ENCODE measurements at regions not wholly inside any gene's neighbourhood (a gene's known extent, or its start where the extent isn't known, plus 50 kb on each side); places are given as distances from the start of the nearest gene placed in this dataset.
"Not testable (repeated sequence)": the region's sequence is repeated elsewhere in the genome, so short reads cannot be mapped to it uniquely, and the experiment has no call there.

DNA sequence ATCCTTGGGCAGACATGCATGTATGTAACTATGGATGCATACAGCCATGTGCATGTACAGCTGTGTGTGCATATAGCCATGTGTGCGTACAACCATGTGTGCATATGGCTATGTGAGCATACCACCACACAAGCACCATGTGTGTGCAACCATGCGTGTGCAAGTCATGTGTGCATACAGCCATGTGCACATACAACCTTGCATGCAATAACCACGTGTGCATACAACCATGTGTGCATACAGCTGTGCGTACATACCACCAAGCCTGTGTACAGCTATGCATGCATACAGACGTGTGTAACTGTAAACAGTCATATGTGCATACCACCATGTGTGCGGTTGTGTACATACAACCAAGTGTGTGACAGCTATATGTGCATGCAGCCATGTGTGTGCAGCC, 186.4 kb downstream of the LAT start:
- not testable (repeated sequence) for H3K27ac ChIP-seq (ENCODE audit: low read depth, low read length); H3K27me3 ChIP-seq (ENCODE audit: control insufficient read depth in 1 of 2, insufficient read depth in 2 of 2, low read length in 2 of 2); H3K9me3 ChIP-seq (ENCODE audit: control insufficient read depth in 1 of 2, low read length in 2 of 2); H3K9ac ChIP-seq (ENCODE audit: low read depth in 1 of 2, low read length in 2 of 2); H3K36me3 ChIP-seq (ENCODE audit: control insufficient read depth in 1 of 2, insufficient read depth in 2 of 2, low read length in 2 of 2); H3K4me1 ChIP-seq (ENCODE audit: control insufficient read depth in 1 of 2, insufficient read depth in 2 of 2, low read length in 2 of 2); H3K4me3 ChIP-seq (ENCODE audit: low read depth in 1 of 2, low read length in 2 of 2)

DNA sequence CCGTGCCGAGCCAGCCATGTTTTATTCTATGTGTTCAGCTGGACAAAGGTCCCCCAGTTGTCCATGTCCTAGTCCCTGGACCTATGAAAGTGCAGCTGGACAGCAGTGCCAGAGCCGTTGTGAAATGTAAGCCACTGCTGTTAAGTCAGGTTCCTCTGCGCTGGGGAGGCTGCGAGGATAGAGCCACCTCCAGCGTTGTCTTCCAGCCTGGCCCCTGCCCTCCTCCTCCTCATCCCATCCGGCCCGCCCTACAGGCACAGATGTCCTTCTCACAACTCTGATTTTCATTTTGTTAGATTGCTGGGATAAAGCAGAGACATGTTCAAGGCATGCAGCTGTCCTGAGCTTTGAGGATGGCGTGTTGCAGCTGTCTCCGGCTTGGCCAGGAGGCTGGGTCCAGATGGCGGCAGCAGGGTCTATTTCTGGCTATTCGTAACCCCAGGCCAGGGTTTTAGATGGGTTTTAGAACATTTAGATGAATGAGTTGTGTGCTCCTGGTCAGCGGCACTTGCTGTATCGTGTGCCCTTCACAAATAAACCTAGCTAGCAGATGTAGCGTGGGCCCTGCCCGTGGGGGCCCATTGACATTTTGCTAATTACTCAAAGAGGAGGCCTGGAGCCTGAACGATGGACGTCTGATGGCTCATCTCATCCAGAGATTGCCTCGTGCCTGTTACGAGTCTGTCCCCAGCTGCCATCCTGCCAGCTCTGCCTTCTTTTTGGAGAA, 185.7 kb downstream of the LAT start:
- not testable (repeated sequence) for H3K9ac ChIP-seq (ENCODE audit: low read depth in 1 of 2, low read length in 2 of 2); H3K27ac ChIP-seq (ENCODE audit: low read depth, low read length); H3K4me3 ChIP-seq (ENCODE audit: low read depth in 1 of 2, low read length in 2 of 2); H3K9me3 ChIP-seq (ENCODE audit: control insufficient read depth in 1 of 2, low read length in 2 of 2); H3K4me1 ChIP-seq (ENCODE audit: control insufficient read depth in 1 of 2, insufficient read depth in 2 of 2, low read length in 2 of 2); H3K27me3 ChIP-seq (ENCODE audit: control insufficient read depth in 1 of 2, insufficient read depth in 2 of 2, low read length in 2 of 2); H3K36me3 ChIP-seq (ENCODE audit: control insufficient read depth in 1 of 2, insufficient read depth in 2 of 2, low read length in 2 of 2)

DNA sequence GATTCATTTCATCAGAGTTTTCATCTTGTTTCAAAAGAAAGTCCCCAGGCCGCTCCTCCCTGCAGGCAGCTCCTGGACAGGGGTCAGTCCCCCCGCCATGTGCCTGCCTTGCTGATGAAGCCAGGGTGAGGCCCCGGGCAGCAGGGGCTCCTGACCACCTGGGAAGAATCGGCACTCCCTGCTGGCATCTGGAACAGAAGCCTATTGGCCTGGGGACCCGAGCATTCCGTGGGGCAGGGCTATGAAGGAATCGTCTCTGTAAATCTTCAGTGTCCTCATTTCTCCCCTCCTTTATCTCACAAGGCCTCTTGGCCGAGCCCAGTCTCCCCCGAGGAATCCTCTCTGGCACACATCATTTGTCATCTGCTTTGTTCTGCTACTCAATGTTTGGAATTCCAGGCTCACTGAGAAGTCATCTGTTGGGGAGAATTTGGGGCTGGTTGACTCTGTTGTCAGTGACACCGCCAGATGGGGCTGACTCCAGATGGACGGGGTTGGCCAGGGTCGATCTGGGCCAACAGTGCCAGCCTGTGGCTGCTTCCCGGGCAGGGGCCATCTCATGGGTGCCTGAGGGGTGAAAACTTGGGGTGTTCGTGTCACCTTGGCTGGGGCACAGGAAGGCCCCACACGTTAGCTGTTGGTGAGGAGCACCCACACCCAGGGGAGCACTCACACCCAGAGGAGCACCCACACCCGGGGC, 184.6 kb downstream of the LAT start:
- H3K9me3 ChIP-seq (ENCODE audit: control insufficient read depth in 1 of 2, low read length in 2 of 2); H3K27me3 ChIP-seq (ENCODE audit: control insufficient read depth in 1 of 2, insufficient read depth in 2 of 2, low read length in 2 of 2); H3K36me3 ChIP-seq (ENCODE audit: control insufficient read depth in 1 of 2, insufficient read depth in 2 of 2, low read length in 2 of 2); H3K4me1 ChIP-seq (ENCODE audit: control insufficient read depth in 1 of 2, insufficient read depth in 2 of 2, low read length in 2 of 2); H3K4me3 ChIP-seq (ENCODE audit: low read depth in 1 of 2, low read length in 2 of 2); H3K9ac ChIP-seq (ENCODE audit: low read depth in 1 of 2, low read length in 2 of 2); H3K27ac ChIP-seq (ENCODE audit: low read depth, low read length): not testable (repeated sequence)

DNA sequence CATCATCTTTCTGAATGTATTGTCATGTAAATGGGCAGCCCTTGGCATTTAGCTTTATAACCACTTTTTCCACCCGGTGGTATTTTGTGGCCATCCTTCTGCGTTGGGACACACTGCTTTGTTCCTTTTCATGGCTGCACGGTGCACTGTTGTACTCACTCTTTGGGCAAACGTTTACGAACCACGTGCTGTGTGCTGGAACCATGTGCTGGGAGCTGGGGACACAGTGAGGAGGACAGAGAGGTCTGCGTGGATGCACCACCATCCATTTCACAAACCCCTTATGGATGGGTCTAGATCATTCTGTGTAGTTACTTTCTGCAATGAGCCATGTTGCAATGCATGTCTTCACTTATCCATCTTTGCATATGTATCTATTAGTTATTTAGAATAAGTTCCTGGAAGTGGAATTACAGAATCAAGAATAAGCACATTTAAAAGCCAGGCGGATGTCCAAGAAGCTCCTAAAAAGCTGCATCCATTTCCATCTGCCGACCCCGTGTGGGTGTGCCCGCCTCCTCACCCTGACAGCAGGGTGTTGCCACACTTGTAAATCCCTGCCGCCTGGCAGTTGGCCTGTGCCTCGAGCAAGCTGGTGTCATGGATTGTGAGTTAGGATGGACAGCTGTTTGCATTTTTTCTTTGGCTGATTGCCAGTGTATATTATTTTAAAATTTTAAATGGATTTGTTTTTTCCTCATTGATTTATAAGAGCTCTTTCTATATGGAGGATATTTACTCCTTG, 183.8 kb downstream of the LAT start:
- H3K36me3 ChIP-seq (ENCODE audit: control insufficient read depth in 1 of 2, insufficient read depth in 2 of 2, low read length in 2 of 2); H3K9ac ChIP-seq (ENCODE audit: low read depth in 1 of 2, low read length in 2 of 2); H3K4me1 ChIP-seq (ENCODE audit: control insufficient read depth in 1 of 2, insufficient read depth in 2 of 2, low read length in 2 of 2); H3K27ac ChIP-seq (ENCODE audit: low read depth, low read length); H3K4me3 ChIP-seq (ENCODE audit: low read depth in 1 of 2, low read length in 2 of 2); H3K9me3 ChIP-seq (ENCODE audit: control insufficient read depth in 1 of 2, low read length in 2 of 2); H3K27me3 ChIP-seq (ENCODE audit: control insufficient read depth in 1 of 2, insufficient read depth in 2 of 2, low read length in 2 of 2): not testable (repeated sequence)

DNA sequence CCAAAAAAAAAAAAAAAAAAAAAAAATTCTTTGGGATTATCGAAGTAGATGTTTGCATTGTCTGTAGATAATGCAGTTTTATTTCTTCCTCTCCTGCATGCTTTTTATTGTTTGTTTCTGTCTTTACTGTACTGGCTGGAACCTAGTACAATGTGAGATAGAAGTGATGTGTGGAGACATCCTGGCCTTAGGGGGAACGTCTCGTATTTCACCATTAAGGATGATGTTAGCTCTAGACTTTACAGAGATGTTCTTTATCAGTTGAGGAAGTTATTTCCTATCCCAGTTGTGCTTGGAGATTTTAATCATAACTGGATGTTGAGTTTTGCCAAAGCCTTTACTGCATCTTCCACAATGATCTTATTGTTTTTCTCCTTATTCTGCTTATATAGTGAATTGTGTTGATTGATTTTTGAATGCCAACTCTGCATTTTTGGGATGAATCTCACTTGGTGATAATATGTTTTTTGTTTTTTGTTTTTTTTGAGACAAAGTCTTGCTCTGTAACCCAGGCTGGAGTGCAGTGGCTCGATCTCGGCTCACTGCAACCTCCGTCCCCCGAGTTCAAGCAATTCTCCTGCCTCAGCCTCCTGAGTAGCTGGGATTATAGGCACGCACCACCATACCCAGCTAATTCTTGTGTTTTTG, 179.7 kb downstream of the LAT start:
- H3K9me3 ChIP-seq (ENCODE audit: control insufficient read depth in 1 of 2, low read length in 2 of 2); H3K36me3 ChIP-seq (ENCODE audit: control insufficient read depth in 1 of 2, insufficient read depth in 2 of 2, low read length in 2 of 2): not testable (repeated sequence)

DNA sequence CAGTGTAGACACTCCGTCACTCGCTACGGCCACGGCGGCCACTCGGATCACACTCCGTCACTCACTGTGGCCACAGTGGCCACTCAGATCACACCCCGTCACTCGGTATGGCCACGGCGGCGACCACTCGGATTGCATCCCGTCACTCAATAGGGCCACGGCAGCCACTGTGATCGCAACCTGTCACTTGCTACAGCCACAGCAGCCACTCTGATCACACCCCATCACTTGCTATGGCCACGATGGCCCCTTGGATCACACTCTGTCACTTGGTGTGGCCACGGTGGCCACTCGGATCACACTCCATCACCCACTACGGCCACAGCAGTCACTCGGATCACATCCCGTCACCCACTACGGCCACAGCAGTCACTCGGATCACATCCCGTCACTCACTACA, 175.3 kb downstream of the LAT start:
- H3K9me3 ChIP-seq (ENCODE audit: control insufficient read depth in 1 of 2, low read length in 2 of 2); H3K27me3 ChIP-seq (ENCODE audit: control insufficient read depth in 1 of 2, insufficient read depth in 2 of 2, low read length in 2 of 2); H3K4me1 ChIP-seq (ENCODE audit: control insufficient read depth in 1 of 2, insufficient read depth in 2 of 2, low read length in 2 of 2); H3K9ac ChIP-seq (ENCODE audit: low read depth in 1 of 2, low read length in 2 of 2); H3K27ac ChIP-seq (ENCODE audit: low read depth, low read length); H3K36me3 ChIP-seq (ENCODE audit: control insufficient read depth in 1 of 2, insufficient read depth in 2 of 2, low read length in 2 of 2); H3K4me3 ChIP-seq (ENCODE audit: low read depth in 1 of 2, low read length in 2 of 2): not testable (repeated sequence)

More for the DNA sequence above, 179.7 kb downstream of the LAT start:
- not testable (repeated sequence) for H3K4me3 ChIP-seq (ENCODE audit: low read depth in 1 of 2, low read length in 2 of 2); H3K27me3 ChIP-seq (ENCODE audit: control insufficient read depth in 1 of 2, insufficient read depth in 2 of 2, low read length in 2 of 2); H3K4me1 ChIP-seq (ENCODE audit: control insufficient read depth in 1 of 2, insufficient read depth in 2 of 2, low read length in 2 of 2); H3K27ac ChIP-seq (ENCODE audit: low read depth, low read length); H3K9ac ChIP-seq (ENCODE audit: low read depth in 1 of 2, low read length in 2 of 2)

DNA sequence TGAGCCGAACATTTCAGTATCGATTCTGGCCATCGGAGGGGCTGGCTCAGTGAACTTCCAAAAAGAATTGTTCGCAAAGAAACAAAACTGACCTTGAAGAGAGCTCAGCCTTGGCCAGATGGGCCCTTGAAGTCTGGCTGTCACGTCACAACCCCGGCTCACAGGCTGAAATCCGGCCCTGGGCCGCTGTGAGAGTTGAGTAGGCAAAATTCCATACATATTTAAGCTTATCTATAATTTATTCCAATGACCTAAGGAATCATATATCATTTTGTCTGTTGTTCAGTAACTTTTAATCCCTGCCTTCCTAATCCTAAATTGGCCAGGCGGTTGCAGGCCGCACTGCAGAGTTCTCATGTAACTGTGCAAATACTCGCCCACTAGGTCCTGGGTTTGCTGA, 174.8 kb downstream of the LAT start:
- not testable (repeated sequence) for H3K4me3 ChIP-seq (ENCODE audit: low read depth in 1 of 2, low read length in 2 of 2); H3K27me3 ChIP-seq (ENCODE audit: control insufficient read depth in 1 of 2, insufficient read depth in 2 of 2, low read length in 2 of 2); H3K9me3 ChIP-seq (ENCODE audit: control insufficient read depth in 1 of 2, low read length in 2 of 2); H3K9ac ChIP-seq (ENCODE audit: low read depth in 1 of 2, low read length in 2 of 2); H3K27ac ChIP-seq (ENCODE audit: low read depth, low read length); H3K36me3 ChIP-seq (ENCODE audit: control insufficient read depth in 1 of 2, insufficient read depth in 2 of 2, low read length in 2 of 2); H3K4me1 ChIP-seq (ENCODE audit: control insufficient read depth in 1 of 2, insufficient read depth in 2 of 2, low read length in 2 of 2)

DNA sequence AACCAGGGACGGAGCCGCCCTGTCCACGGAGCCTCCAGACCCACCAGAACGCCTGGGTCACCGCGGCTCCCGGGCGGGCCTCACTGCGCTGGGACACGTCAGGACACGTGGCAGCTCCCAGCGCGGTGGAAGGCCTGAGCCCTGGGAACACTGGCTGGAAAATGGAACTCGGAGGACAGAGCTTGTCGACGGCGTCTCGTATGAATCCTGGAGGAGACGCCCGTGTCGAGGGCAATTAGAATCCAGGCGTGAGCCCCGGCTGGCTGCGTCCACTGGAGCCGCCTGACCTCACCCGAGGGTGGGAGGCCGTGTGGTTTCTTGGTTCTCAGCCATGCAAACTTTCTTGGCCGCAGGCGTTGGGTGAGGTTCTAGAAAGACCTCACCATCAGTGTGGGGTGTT, 173.9 kb downstream of the LAT start:
- no peaks in the 10 kb centered on the region for H3K9me3 ChIP-seq (ENCODE audit: control insufficient read depth in 1 of 2, low read length in 2 of 2)
- H3K9ac ChIP-seq (ENCODE audit: low read depth in 1 of 2, low read length in 2 of 2), result no peak overlapping the region
- H3K27ac ChIP-seq (ENCODE audit: low read depth, low read length), result no peak overlapping the region
- no peaks in the 10 kb centered on the region for H3K27me3 ChIP-seq (ENCODE audit: control insufficient read depth in 1 of 2, insufficient read depth in 2 of 2, low read length in 2 of 2)
- no peak overlapping the region for H3K4me3 ChIP-seq (ENCODE audit: low read depth in 1 of 2, low read length in 2 of 2)
- H3K36me3 ChIP-seq (ENCODE audit: control insufficient read depth in 1 of 2, insufficient read depth in 2 of 2, low read length in 2 of 2), result no peaks in the 10 kb centered on the region
- H3K4me1 ChIP-seq (ENCODE audit: control insufficient read depth in 1 of 2, insufficient read depth in 2 of 2, low read length in 2 of 2), result no peaks in the 10 kb centered on the region

DNA sequence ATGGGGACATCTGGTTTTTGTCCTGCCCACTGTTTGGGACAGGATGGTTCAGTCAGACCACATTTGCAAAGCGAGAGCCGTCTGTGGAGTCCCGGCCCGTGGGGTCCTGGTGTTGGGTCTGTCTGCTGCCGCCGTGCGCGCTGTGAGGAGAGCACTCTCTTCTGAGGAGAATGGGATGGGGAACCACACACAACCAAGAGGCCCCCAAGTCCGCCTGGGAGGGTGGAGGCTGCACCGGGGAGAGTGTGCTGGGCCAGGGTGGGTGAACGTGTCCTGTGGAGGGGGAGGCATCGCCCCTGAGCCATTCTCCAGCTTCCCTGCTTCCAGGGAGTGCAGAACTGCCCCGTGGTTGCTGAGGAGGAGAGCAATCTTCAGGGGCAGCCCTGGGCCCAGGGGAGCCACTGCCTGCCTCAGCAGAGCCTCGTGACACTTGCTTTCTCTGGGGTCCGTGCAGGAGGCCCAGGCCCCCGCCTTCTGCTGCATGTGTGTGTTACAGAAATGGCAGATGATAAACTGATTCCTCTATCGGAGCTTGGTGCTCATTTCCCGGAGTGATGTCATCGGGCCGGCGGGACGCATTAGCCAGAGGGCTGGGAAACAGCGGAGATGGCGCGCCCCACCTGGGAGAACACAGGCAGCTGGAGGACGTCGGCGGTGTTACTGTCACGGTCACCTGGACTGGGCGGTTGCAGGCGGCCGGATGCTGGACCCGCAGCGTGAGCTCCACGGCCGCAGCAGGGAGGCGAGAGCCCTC, 173.4 kb downstream of the LAT start:
- H3K9me3 ChIP-seq (ENCODE audit: control insufficient read depth in 1 of 2, low read length in 2 of 2); H3K4me3 ChIP-seq (ENCODE audit: low read depth in 1 of 2, low read length in 2 of 2); H3K9ac ChIP-seq (ENCODE audit: low read depth in 1 of 2, low read length in 2 of 2); H3K36me3 ChIP-seq (ENCODE audit: control insufficient read depth in 1 of 2, insufficient read depth in 2 of 2, low read length in 2 of 2); H3K27ac ChIP-seq (ENCODE audit: low read depth, low read length); H3K27me3 ChIP-seq (ENCODE audit: control insufficient read depth in 1 of 2, insufficient read depth in 2 of 2, low read length in 2 of 2); H3K4me1 ChIP-seq (ENCODE audit: control insufficient read depth in 1 of 2, insufficient read depth in 2 of 2, low read length in 2 of 2): not testable (repeated sequence)

Data from duodenal mucosa (tissue), 2 donors.